AG09309 (cell line): ENCODE measurements at regions not wholly inside any gene's neighbourhood (a gene's known extent, or its start where the extent isn't known, plus 50 kb on each side); places are given as distances from the start of the nearest gene placed in this dataset.

Experiments used
- DNase-seq: peaks from one replicate; pipeline ENCODE4 v3.0.0-alpha.2; 2010; ENCODE audit warnings: low read depth
- H3K4me3 ChIP-seq: 2 replicates; pipeline ENCODE4 v1.5.1; 2011; ENCODE audit warnings: mild to moderate bottlenecking, low read depth, low read length, moderate library complexity; ENCODE audit not compliant: control insufficient read depth
- CTCF ChIP-seq: IDR thresholded peaks from 2 replicates; pipeline ENCODE4 v1.5.1; 2011; ENCODE audit warnings: mild to moderate bottlenecking, low read depth, low read length, inconsistent platforms; ENCODE audit not compliant: insufficient read depth, control insufficient read depth; ENCODE audit errors: missing control alignments

- no peak for TF ChIP-seq CTCF
- DNase-seq = no peak
- no peak overlapping the region for H3K4me3 ChIP-seq
These were observed 64.3 kb downstream of the DMRTA2 start for GRCh38 chr1:50358962-50359361.

GRCh38 chr1:50357186-50357585, 66.1 kb downstream of the DMRTA2 start:
- TF ChIP-seq CTCF = no peak
- no peak for DNase-seq
- H3K4me3 ChIP-seq = no peak overlapping the region

- no peak for TF ChIP-seq CTCF
- DNase-seq = no peak
- H3K4me3 ChIP-seq = no peak overlapping the region
These were observed 68.4 kb downstream of the DMRTA2 start for GRCh38 chr1:50354813-50355212.

GRCh38 chr1:50352428-50352827, 70.8 kb downstream of the DMRTA2 start:
- DNase-seq = no peak
- no peak for TF ChIP-seq CTCF
- H3K4me3 ChIP-seq = no peak overlapping the region

GRCh38 chr1:50350868-50351267, 72.4 kb downstream of the DMRTA2 start:
- no peak overlapping the region for H3K4me3 ChIP-seq
- TF ChIP-seq CTCF = no peak

DNA sequence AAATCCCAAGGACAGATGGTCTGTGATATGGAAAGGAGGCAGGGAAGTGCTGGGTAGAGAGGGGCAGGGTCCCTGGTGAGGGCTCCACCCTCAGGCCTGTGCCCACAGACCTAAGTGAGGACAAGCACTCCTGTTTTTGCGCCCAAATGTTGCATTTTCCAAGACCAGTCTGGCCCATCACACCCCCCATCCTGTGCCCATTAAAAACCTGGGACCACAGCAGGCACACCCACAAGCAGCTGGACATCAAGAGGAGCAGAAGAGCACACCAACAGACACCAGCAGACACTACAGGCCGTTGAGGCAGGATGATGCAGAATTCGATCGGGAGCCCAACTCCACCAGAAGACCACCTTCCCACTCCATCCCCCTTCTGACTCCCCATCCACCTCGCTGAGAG, 72.8 kb downstream of the DMRTA2 start:
- no peak for DNase-seq
- H3K4me3 ChIP-seq = no peak overlapping the region
- TF ChIP-seq CTCF = no peak

More at GRCh38 chr1:50350868-50351267, 72.4 kb downstream of the DMRTA2 start:
- DNase-seq = no peak

DNA sequence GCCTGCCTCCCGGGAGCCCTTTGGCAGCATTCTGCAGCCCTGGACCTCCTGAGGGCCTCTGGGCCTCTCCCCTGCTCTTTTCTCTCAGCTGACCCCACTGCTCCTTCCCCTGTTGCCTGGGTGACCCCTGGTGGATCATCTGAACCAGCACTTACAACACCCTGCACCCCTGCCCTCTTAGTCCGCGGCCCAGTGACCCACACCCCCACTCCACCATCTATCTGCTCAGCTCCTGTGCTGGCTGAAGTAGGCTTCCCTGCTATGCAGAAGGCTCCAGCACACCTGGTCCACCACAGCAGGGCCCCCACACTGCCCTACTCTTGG, 74.0 kb downstream of the DMRTA2 start:
- no peak for DNase-seq
- no peak overlapping the region for H3K4me3 ChIP-seq
- no peak for TF ChIP-seq CTCF
